ENCODE measurements at regions not wholly inside any gene's neighbourhood (a gene's known extent, or its start where the extent isn't known, plus 50 kb on each side); places are given as distances from the start of the nearest gene placed in this dataset.

- Mint-ChIP-seq H3K4me1 (no peaks in the 10 kb centered on the region), H3K27ac (no peak overlapping the region), H3K4me3 (no peak overlapping the region), H3K27me3 (ENCODE audit: low read depth) (no peaks in the 10 kb centered on the region), H3K36me3 (no peaks in the 10 kb centered on the region), H3K9me3 (no peaks in the 10 kb centered on the region)
- no peak for TF ChIP-seq CTCF (IDR thresholded peaks at IDR 0.05; ENCODE audit: unreplicated experiment)
- no peak for DNase-seq (ENCODE audit: low spot score in 2 of 2, unreplicated experiment in 2 of 2)
Observed at GRCh38 chr18:52045946-52046675, 293.9 kb upstream of the DCC start.

- H3K36me3 Mint-ChIP-seq: no peaks in the 10 kb centered on the region
- H3K4me1 Mint-ChIP-seq: no peaks in the 10 kb centered on the region
- no peak overlapping the region for H3K27ac Mint-ChIP-seq
- H3K4me3 Mint-ChIP-seq: no peak overlapping the region
- H3K27me3 Mint-ChIP-seq (ENCODE audit: low read depth): no peaks in the 10 kb centered on the region
- no peak for TF ChIP-seq CTCF (IDR thresholded peaks at IDR 0.05; ENCODE audit: unreplicated experiment)
- no peak for DNase-seq (ENCODE audit: low spot score in 2 of 2, unreplicated experiment in 2 of 2)
- no peaks in the 10 kb centered on the region for H3K9me3 Mint-ChIP-seq
Observed at GRCh38 chr18:52046842-52047241, 293.2 kb upstream of the DCC start.

- Mint-ChIP-seq H3K4me3 (no peak overlapping the region), H3K27me3 (ENCODE audit: low read depth) (no peaks in the 10 kb centered on the region), H3K27ac (no peak overlapping the region), H3K4me1 (no peaks in the 10 kb centered on the region), H3K36me3 (no peaks in the 10 kb centered on the region), H3K9me3 (peaks cover 17% of the 10 kb centered on the region)
- no peak for DNase-seq (ENCODE audit: low spot score in 2 of 2, unreplicated experiment in 2 of 2)
- TF ChIP-seq CTCF (IDR thresholded peaks at IDR 0.05; ENCODE audit: unreplicated experiment): no peak
Observed at GRCh38 chr18:52054324-52054723, 285.7 kb upstream of the DCC start.

GRCh38 chr18:52060607-52061304 is 279.2 kb upstream of the DCC start:
- Mint-ChIP-seq H3K27me3 (ENCODE audit: low read depth) (peaks cover 1% of the 10 kb centered on the region), H3K4me3 (no peak overlapping the region), H3K4me1 (no peaks in the 10 kb centered on the region), H3K27ac (no peak overlapping the region), H3K9me3 (peaks cover 22% of the 10 kb centered on the region), H3K36me3 (no peaks in the 10 kb centered on the region)
- DNase-seq (ENCODE audit: low spot score in 2 of 2, unreplicated experiment in 2 of 2): no peak
- no peak for TF ChIP-seq CTCF (IDR thresholded peaks at IDR 0.05; ENCODE audit: unreplicated experiment)

- H3K9me3 Mint-ChIP-seq: peaks cover 30% of the 10 kb centered on the region
- no peaks in the 10 kb centered on the region for H3K4me1 Mint-ChIP-seq
- no peak for TF ChIP-seq CTCF (IDR thresholded peaks at IDR 0.05; ENCODE audit: unreplicated experiment)
- H3K27me3 Mint-ChIP-seq (ENCODE audit: low read depth): peaks cover 1% of the 10 kb centered on the region
- H3K27ac Mint-ChIP-seq: no peak overlapping the region
- H3K36me3 Mint-ChIP-seq: no peaks in the 10 kb centered on the region
- no peak overlapping the region for H3K4me3 Mint-ChIP-seq
- DNase-seq (ENCODE audit: low spot score in 2 of 2, unreplicated experiment in 2 of 2): no peak
Observed at GRCh38 chr18:52063923-52064322, 276.1 kb upstream of the DCC start.

All from mesothelial cell of epicardium (in vitro differentiated cells).